ENCODE measurements at regions not wholly inside any gene's neighbourhood (a gene's known extent, or its start where the extent isn't known, plus 50 kb on each side); places are given as distances from the start of the nearest gene placed in this dataset.

DNA sequence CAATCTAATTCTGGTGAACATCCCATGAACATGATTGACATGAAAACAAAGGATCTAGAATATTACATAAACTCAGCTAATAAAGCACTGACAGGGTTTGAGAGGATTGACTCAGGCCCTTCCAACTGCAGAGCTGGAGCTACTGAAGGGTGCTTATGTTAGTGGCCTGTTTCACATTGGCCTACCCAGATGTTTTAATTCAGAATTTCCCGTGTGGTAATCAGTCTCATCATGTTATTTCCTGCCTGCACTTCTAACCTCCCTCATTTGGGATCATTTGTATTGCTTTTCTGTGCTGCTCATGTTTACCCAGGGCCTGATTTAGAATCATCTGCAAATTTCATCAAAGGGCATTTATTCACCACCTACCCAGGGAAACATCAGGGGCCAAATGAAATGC is 270.3 kb downstream of the PLPP3 start:
- TF ChIP-seq, protein P1, sequence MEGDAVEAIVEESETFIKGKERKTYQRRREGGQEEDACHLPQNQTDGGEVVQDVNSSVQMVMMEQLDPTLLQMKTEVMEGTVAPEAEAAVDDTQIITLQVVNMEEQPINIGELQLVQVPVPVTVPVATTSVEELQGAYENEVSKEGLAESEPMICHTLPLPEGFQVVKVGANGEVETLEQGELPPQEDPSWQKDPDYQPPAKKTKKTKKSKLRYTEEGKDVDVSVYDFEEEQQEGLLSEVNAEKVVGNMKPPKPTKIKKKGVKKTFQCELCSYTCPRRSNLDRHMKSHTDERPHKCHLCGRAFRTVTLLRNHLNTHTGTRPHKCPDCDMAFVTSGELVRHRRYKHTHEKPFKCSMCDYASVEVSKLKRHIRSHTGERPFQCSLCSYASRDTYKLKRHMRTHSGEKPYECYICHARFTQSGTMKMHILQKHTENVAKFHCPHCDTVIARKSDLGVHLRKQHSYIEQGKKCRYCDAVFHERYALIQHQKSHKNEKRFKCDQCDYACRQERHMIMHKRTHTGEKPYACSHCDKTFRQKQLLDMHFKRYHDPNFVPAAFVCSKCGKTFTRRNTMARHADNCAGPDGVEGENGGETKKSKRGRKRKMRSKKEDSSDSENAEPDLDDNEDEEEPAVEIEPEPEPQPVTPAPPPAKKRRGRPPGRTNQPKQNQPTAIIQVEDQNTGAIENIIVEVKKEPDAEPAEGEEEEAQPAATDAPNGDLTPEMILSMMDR (IDR thresholded peaks at IDR 0.05; ENCODE audit: borderline replicate concordance, control extremely low read depth, extremely low read depth, insufficient read depth, missing control alignments), result no peak
- no peak for DNase-seq (ENCODE audit: low spot score)

DNA sequence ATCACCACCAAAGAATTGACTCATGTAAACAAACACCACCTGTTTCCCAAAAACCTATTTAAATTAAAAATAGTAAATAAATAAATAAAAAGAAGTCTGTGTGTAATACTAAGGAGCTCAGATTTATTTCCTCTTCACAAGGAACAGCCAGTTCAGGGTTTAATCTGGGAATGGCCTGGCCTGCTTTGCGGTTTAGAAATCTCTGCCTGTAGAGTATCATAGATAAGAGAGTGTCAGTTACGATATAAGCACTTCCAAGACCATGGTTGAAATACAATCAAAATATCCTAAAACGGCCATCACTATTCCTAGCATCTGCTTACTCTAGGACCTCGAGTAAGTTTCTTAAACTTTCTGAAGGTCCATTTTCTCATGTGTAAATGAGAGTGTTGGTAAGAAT is 274.4 kb downstream of the PLPP3 start:
- in situ Hi-C loops (cut with MboI; ENCODE audit: low sequenced_read_pairs, unreplicated experiment), result no loop called here
- TF ChIP-seq, protein P1 (IDR thresholded peaks at IDR 0.05; ENCODE audit: borderline replicate concordance, control extremely low read depth, extremely low read depth, insufficient read depth, missing control alignments), result no peak
- no peak for DNase-seq (ENCODE audit: low spot score)

More for the DNA sequence above, 270.3 kb downstream of the PLPP3 start:
- in situ Hi-C loops (cut with MboI; ENCODE audit: low sequenced_read_pairs, unreplicated experiment), result no loop called here

DNA sequence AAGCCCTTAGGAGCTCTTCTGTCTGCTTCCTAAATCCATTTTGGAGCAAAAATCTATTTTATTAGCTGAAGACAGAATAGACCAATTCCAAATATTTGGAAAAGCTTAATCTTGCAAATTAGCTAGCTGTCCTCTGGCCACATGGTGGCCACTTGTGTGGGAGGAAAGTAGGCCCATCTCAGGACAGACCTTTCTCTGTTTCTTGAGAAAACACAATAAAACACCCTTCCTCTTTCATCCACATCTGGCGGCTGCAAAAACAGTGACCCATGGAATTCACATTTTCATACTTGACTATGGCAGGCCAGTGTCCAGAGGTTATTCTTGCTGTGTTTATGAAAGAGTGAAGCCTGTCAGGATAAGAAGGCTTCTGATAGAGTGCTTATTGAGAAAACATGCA is 275.6 kb downstream of the PLPP3 start:
- no peak for DNase-seq (ENCODE audit: low spot score)
- TF ChIP-seq, protein P1 (IDR thresholded peaks at IDR 0.05; ENCODE audit: borderline replicate concordance, control extremely low read depth, extremely low read depth, insufficient read depth, missing control alignments), result no peak
- in situ Hi-C loops (cut with MboI; ENCODE audit: low sequenced_read_pairs, unreplicated experiment), result no loop called here

DNA sequence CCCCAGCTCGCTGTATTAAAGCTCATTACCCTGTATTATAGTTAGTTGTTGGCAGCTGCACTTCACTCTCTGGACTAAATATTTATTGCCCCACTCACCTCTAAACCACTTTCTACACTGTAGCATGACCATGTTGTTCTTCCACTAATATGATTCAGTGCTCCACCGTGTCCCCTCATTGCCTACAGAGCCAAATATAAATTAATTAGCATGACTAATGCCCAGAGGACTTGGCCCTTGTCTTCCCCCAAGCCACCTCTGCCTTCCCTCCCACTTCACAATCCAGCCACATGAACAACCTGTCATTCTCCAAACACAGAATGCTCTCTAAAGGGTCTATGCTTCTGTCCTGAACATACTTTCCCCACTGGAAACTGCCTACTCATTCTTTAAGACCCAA is 276.5 kb downstream of the PLPP3 start:
- in situ Hi-C loops (cut with MboI; ENCODE audit: low sequenced_read_pairs, unreplicated experiment), result no loop called here
- TF ChIP-seq, protein P1 (IDR thresholded peaks at IDR 0.05; ENCODE audit: borderline replicate concordance, control extremely low read depth, extremely low read depth, insufficient read depth, missing control alignments), result no peak
- DNase-seq (ENCODE audit: low spot score), result no peak

DNA sequence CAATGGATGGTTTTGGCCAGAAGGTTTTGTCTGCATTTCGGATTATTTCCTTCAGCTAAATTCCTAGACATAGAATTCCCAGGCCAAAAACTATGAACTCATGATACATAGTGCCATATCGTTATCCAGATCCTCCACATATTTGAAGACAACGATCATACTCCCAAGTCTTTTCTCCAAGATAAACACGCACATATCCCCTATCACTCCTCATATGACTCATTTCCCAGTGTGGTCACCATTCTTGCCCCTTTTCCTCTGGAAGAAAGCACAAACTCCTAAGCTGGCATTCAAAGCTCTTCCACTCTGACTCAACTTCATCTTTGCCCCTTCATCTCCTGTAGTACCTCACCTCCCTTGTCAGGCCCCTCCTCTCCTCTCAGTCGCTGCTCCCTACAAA is 277.6 kb downstream of the PLPP3 start:
- DNase-seq (ENCODE audit: low spot score), result no peak
- TF ChIP-seq, protein P1 (IDR thresholded peaks at IDR 0.05; ENCODE audit: borderline replicate concordance, control extremely low read depth, extremely low read depth, insufficient read depth, missing control alignments), result no peak
- in situ Hi-C loops (cut with MboI; ENCODE audit: low sequenced_read_pairs, unreplicated experiment), result no loop called here

DNA sequence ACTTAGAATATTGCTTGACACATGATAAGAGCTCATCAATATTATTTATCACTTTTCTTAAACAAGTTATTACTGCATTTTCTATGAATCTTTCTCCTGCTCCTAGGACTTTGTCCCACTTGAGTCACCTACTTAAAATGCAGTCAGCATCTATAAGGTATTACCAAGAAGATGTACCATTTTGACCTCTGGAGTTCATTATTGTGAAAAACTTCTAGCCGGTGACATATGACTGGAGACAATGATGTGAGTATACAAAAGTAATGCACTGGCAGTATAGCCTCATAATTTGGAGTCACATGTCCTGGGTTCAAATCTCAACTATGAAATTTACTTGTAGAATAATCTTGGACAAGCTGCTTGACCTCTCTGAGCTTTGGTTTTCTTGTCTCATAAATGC is 278.5 kb downstream of the PLPP3 start:
- in situ Hi-C loops (cut with MboI; ENCODE audit: low sequenced_read_pairs, unreplicated experiment), result no loop called here
- DNase-seq (ENCODE audit: low spot score), result no peak
- TF ChIP-seq, protein P1 (IDR thresholded peaks at IDR 0.05; ENCODE audit: borderline replicate concordance, control extremely low read depth, extremely low read depth, insufficient read depth, missing control alignments), result no peak

DNA sequence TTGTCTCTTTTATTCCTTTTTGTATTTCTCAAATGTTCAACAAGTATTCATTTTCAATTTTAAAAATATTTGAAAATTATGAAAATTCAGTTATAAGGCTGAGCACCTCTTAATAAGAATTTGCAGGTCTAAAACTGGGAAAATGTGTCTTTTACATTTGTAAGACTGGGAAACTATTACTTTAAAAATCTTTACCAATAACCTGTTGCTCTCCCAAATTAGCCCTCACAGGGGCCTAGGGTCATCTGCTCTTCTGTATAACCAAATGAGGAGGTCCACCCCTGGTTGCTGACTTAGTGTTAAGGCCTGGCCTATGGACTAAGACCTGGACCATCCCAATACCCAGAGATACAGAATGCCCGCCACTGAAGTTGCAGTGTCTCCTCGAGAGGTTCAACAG is 280.5 kb downstream of the PLPP3 start:
- TF ChIP-seq, protein P1 (IDR thresholded peaks at IDR 0.05; ENCODE audit: borderline replicate concordance, control extremely low read depth, extremely low read depth, insufficient read depth, missing control alignments), result no peak
- in situ Hi-C loops (cut with MboI; ENCODE audit: low sequenced_read_pairs, unreplicated experiment), result no loop called here
- DNase-seq (ENCODE audit: low spot score), result no peak

Data from GM13976 (cell line).